KOPT-K1 (cell line): ENCODE measurements at regions not wholly inside any gene's neighbourhood (a gene's known extent, or its start where the extent isn't known, plus 50 kb on each side); places are given as distances from the start of the nearest gene placed in this dataset.

Source experiments
- H3K27ac ChIP-seq: fragments of 200-600 bp; sonication (generic); 2 replicates; pipeline ENCODE4 v1.5.1; 2016; ENCODE audit warnings: antibody characterized with exemption, mild to moderate bottlenecking, low read depth, low read length; ENCODE audit not compliant: poor library complexity, severe bottlenecking
- H3K36me3 ChIP-seq: fragments of 200-600 bp; sonication (generic); 2 replicates; pipeline ENCODE4 v1.5.1; 2017; ENCODE audit warnings: antibody characterized with exemption, mild to moderate bottlenecking, low read length, moderate library complexity; ENCODE audit not compliant: insufficient read depth
- H3K9me3 ChIP-seq: fragments of 200-600 bp; sonication (generic); 2 replicates; pipeline ENCODE4 v1.5.1; 2017; ENCODE audit warnings: antibody characterized with exemption, low read length, mild to moderate bottlenecking; ENCODE audit not compliant: insufficient read depth, poor library complexity, severe bottlenecking

- no peaks in the 10 kb centered on the region for H3K36me3 ChIP-seq
- H3K27ac ChIP-seq: no peak overlapping the region
- peaks cover 6% of the 10 kb centered on the region for H3K9me3 ChIP-seq
Measured at GRCh38 chr12:91818227-91819131, 327.2 kb downstream of the BTG1 start.

GRCh38 chr12:91817517-91817916 is 328.1 kb downstream of the BTG1 start:
- peaks cover 6% of the 10 kb centered on the region for H3K9me3 ChIP-seq
- no peak overlapping the region for H3K27ac ChIP-seq
- no peaks in the 10 kb centered on the region for H3K36me3 ChIP-seq

GRCh38 chr12:91813701-91814100 is 331.9 kb downstream of the BTG1 start:
- Histone ChIP-seq H3K36me3 (no peaks in the 10 kb centered on the region), H3K27ac (no peak overlapping the region), H3K9me3 (no peaks in the 10 kb centered on the region)

- Histone ChIP-seq H3K36me3 (no peaks in the 10 kb centered on the region), H3K9me3 (peaks cover 5% of the 10 kb centered on the region)
Measured at GRCh38 chr12:91811481-91812287, 334.0 kb downstream of the BTG1 start.

DNA sequence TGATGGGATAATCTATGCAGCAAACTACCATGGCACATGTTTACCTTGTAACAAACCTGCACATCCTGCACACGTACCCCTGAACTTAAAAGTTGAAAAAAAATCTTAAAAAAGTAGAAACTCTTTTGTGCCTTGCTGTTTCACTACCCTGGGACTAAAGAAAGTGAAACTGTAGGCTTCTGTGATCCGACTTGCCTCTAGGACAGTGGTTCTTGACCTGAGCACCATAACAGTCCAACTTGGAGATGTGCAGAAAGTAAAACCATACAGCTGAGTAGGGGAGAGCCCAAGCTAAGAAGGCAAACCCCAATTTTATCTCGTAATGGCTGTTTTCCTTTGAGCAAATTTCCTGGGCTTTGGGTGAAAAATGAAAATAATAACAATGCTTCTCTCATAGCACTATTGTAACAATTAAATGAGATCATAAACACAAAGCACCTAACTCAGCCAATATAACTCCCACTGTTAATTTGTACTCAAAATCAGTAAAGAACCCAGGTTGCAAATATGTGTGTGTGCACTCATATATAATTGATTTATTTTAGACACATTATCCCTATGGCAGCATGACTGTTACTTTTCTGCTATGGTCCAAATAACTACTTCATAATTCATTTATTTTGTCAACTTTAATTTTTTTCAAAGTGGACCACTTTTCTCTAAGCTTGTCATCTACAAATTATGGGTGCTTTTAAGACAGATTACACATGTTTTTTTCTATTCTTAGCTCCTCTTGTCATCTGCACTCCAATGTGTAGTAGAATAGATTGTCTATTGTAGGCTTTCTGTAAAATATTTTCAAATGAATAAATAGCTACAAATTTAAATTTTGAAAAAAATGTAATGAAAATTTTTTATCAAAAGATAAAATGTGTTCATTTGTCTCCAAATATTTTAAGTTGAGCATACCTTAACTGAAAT is 334.9 kb downstream of the BTG1 start:
- H3K9me3 ChIP-seq: peaks cover 14% of the 10 kb centered on the region

More at GRCh38 chr12:91811481-91812287, 334.0 kb downstream of the BTG1 start:
- no peak overlapping the region for H3K27ac ChIP-seq

GRCh38 chr12:91810077-91810476 is 335.6 kb downstream of the BTG1 start:
- no peak overlapping the region for H3K27ac ChIP-seq
- no peaks in the 10 kb centered on the region for H3K36me3 ChIP-seq
- peaks cover 19% of the 10 kb centered on the region for H3K9me3 ChIP-seq

More for the DNA sequence above, 334.9 kb downstream of the BTG1 start:
- Histone ChIP-seq H3K27ac (no peak overlapping the region), H3K36me3 (no peaks in the 10 kb centered on the region)

- Histone ChIP-seq H3K9me3 (peaks cover 26% of the 10 kb centered on the region), H3K36me3 (no peaks in the 10 kb centered on the region), H3K27ac (no peak overlapping the region)
Measured at GRCh38 chr12:91805031-91805430, 340.6 kb downstream of the BTG1 start.

GRCh38 chr12:91804533-91804932 is 341.1 kb downstream of the BTG1 start:
- Histone ChIP-seq H3K27ac (no peak overlapping the region), H3K36me3 (no peaks in the 10 kb centered on the region), H3K9me3 (peaks cover 26% of the 10 kb centered on the region)

DNA sequence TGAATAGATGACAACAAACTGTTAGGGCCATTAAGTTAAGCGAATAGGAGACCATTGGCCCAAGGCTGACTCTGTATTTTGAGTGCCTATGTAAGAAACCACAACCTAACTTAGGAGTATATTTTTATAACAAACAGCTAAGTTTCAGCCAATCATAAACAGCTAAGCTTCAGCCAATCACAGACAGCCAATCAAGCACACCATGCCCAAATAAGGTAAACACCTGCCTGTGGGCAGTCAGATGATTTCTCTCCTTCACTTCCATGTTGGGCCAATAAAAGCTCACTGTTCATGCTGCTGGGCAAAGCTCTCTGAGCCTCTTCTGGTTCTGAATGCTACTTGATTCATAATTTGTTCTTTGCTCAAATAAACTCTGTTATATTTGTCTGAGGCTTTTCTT is 344.6 kb downstream of the BTG1 start:
- Histone ChIP-seq H3K36me3 (no peaks in the 10 kb centered on the region), H3K9me3 (peaks cover 14% of the 10 kb centered on the region), H3K27ac (no peak overlapping the region)

DNA sequence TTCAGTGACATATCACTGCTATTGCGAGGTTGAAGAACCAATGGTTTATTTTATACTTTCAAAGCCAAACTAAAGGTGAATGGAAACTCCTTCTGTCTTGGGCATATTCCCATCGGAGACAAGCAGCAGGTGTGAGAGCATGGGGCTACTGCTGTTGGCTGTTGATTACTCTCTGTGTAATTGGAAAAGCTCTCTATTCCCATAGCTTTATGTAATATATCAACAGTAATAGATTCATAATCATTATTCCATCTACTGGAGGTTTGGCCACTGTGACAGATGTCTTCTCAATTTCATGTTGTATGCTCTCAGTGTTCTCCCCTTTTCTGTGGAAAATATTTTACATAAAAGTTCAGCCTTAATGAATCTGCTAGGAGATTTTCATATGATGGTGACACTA is 352.0 kb downstream of the BTG1 start:
- H3K27ac ChIP-seq: no peak overlapping the region
- H3K36me3 ChIP-seq: no peaks in the 10 kb centered on the region
- no peaks in the 10 kb centered on the region for H3K9me3 ChIP-seq

- no peaks in the 10 kb centered on the region for H3K36me3 ChIP-seq
- no peaks in the 10 kb centered on the region for H3K9me3 ChIP-seq
- no peak overlapping the region for H3K27ac ChIP-seq
Measured at GRCh38 chr12:91792597-91792996, 353.0 kb downstream of the BTG1 start.

- no peaks in the 10 kb centered on the region for H3K36me3 ChIP-seq
- H3K9me3 ChIP-seq: no peaks in the 10 kb centered on the region
- no peak overlapping the region for H3K27ac ChIP-seq
Measured at GRCh38 chr12:91786499-91787272, 359.0 kb downstream of the BTG1 start.

- H3K27ac ChIP-seq: no peak overlapping the region
- no peaks in the 10 kb centered on the region for H3K9me3 ChIP-seq
- no peaks in the 10 kb centered on the region for H3K36me3 ChIP-seq
Measured at GRCh38 chr12:91785655-91786498, 359.8 kb downstream of the BTG1 start.
